Fibroblast of lung (primary cell): ENCODE measurements at regions not wholly inside any gene's neighbourhood (a gene's known extent, or its start where the extent isn't known, plus 50 kb on each side); places are given as distances from the start of the nearest gene placed in this dataset.

Source experiments
- DNase-seq, 2 donors: peaks; one replicate each; pipeline versions ENCODE4 v3.0.0 to v3.0.0-alpha.2; 2010; ENCODE audit warnings: low read depth in 2 of 2
- H2AFZ ChIP-seq: 2 replicates; pipeline ENCODE4 v1.5.1; 2012; ENCODE audit warnings: low read length, control low read depth, inconsistent platforms
- H3K27ac ChIP-seq: 2 replicates; pipeline ENCODE4 v1.5.1; 2011; ENCODE audit warnings: low read length, control low read depth; ENCODE audit not compliant: insufficient read depth
- H3K27me3 ChIP-seq: 2 replicates; pipeline ENCODE4 v1.5.1; 2011; ENCODE audit warnings: mild to moderate bottlenecking, low read length; ENCODE audit not compliant: control insufficient read depth, insufficient read depth
- H3K36me3 ChIP-seq: 2 replicates; pipeline ENCODE4 v1.5.1; 2011; ENCODE audit warnings: low read length; ENCODE audit not compliant: control insufficient read depth, insufficient read depth
- H3K4me1 ChIP-seq: 2 replicates; pipeline ENCODE4 v1.5.1; 2011; ENCODE audit warnings: low read length; ENCODE audit not compliant: control insufficient read depth, insufficient read depth; ENCODE audit errors: extremely low read depth
- H3K4me2 ChIP-seq: 2 replicates; pipeline ENCODE4 v1.5.1; 2011; ENCODE audit warnings: low read length, control low read depth; ENCODE audit not compliant: insufficient read depth; ENCODE audit errors: extremely low read depth
- H3K4me3 ChIP-seq, 4 experiments: fragments of 200-600 bp in 1 of 4; sonication (generic) in 1 of 4; replicated peaks in 1 of 4; 2 replicates each; pipeline ENCODE4 v1.5.1; 2011 to 2016; ENCODE audit warnings: low read length in 4 of 4, low read depth in 3 of 4, mild to moderate bottlenecking in 3 of 4, control low read depth in 2 of 4, inconsistent platforms in 1 of 4, mixed read lengths in 1 of 4; ENCODE audit not compliant: insufficient read depth in 1 of 4; ENCODE audit errors: control extremely low read depth in 1 of 4
- H3K79me2 ChIP-seq: 2 replicates; pipeline ENCODE4 v1.5.1; 2012; ENCODE audit warnings: mild to moderate bottlenecking, low read length, inconsistent platforms; ENCODE audit not compliant: control insufficient read depth, insufficient read depth
- H3K9ac ChIP-seq: 2 replicates; pipeline ENCODE4 v1.5.1; 2011; ENCODE audit warnings: mild to moderate bottlenecking, low read length, control low read depth; ENCODE audit not compliant: insufficient read depth
- H3K9me3 ChIP-seq: 2 replicates; pipeline ENCODE4 v1.5.1; 2012; ENCODE audit warnings: low read depth, low read length; ENCODE audit not compliant: control insufficient read depth, insufficient read depth
- H4K20me1 ChIP-seq: 2 replicates; pipeline ENCODE4 v1.5.1; 2011; ENCODE audit warnings: low read length; ENCODE audit not compliant: control insufficient read depth, insufficient read depth; ENCODE audit errors: extremely low read depth
- EZH2 ChIP-seq: IDR thresholded peaks from 2 replicates; pipeline ENCODE4 v1.5.1; 2012; ENCODE audit warnings: low read length, control low read depth, mild to moderate bottlenecking; ENCODE audit errors: missing control alignments
- TF ChIP-seq, protein P1 (sequence below), 2 donors: IDR thresholded peaks in 1 of 2; conservative IDR thresholded peaks in 1 of 2; 1 replicate in 1 of 2; 2 replicates in 1 of 2; pipeline ENCODE4 v1.5.1; 2011 to 2012; ENCODE audit warnings: low read length in 2 of 2, control low read depth in 1 of 2, inconsistent platforms in 1 of 2, low read depth in 1 of 2, mild to moderate bottlenecking in 1 of 2

DNA sequence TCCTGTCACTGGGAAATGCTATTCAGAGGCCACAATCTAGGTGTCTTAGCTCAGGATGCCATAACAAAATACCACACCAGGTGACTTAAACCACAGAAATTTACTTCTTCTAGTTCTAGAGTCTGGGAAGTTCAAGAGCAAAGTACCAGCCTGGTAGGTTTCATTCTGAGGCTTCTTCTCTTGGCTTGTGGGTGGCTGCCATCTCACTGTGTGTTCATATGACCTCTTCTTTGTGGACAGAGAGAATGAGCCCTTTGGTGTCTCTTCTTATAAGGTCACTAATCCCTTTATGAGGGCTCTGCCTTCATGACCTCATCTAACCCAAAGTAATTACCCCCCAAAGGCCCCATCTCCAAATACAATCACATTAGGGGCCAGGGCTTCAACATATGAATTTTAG lies 57.3 kb downstream of the RHOB start:
- Histone ChIP-seq H3K27me3 (no peaks in the 10 kb centered on the region), H4K20me1 (no peaks in the 10 kb centered on the region), H3K4me1 (peaks cover 7% of the 10 kb centered on the region), H3K9me3 (no peaks in the 10 kb centered on the region), H3K27ac (no peak overlapping the region), H2AFZ (no peak overlapping the region), H3K4me3 (no peak overlapping the region), H3K79me2 (no peaks in the 10 kb centered on the region), H3K36me3 (no peaks in the 10 kb centered on the region), H3K9ac (no peak overlapping the region), H3K4me2 (no peak overlapping the region)
- TF ChIP-seq, protein P1, sequence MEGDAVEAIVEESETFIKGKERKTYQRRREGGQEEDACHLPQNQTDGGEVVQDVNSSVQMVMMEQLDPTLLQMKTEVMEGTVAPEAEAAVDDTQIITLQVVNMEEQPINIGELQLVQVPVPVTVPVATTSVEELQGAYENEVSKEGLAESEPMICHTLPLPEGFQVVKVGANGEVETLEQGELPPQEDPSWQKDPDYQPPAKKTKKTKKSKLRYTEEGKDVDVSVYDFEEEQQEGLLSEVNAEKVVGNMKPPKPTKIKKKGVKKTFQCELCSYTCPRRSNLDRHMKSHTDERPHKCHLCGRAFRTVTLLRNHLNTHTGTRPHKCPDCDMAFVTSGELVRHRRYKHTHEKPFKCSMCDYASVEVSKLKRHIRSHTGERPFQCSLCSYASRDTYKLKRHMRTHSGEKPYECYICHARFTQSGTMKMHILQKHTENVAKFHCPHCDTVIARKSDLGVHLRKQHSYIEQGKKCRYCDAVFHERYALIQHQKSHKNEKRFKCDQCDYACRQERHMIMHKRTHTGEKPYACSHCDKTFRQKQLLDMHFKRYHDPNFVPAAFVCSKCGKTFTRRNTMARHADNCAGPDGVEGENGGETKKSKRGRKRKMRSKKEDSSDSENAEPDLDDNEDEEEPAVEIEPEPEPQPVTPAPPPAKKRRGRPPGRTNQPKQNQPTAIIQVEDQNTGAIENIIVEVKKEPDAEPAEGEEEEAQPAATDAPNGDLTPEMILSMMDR (conservative IDR thresholded peaks at IDR 0.05 in 1 of 2, IDR thresholded peaks at IDR 0.05 in 1 of 2; ENCODE audit: low read depth in 1 of 2, low read length in 2 of 2) = no peak
- no peak for TF ChIP-seq EZH2
- no peak for DNase-seq

DNA sequence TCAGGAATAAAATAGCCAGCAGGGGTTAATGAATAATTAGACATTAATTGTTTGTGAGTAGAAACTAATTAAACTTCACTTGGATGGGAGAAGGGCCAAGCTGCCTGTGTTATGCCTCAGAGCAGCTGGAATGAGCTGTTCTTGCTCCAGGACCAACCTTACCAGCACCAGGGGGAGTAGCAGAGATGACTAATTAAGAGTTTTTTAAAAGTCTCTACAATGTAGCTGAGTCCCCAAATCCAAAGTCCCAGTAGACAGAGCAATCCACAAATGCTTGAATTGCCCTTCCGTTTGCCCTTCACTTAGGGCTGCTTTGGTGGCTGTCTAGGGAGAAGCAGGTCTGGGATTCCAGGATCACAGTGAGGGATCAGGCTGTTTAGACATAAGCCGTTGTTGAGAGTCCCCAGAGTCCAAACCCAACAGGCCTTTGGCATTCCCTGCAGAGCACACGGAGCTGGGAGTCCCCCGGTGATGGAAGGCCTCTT lies 59.4 kb downstream of the RHOB start:
- no peak overlapping the region for H3K27ac ChIP-seq
- no peaks in the 10 kb centered on the region for H3K9me3 ChIP-seq
- TF ChIP-seq EZH2 = no peak
- TF ChIP-seq, protein P1 (conservative IDR thresholded peaks at IDR 0.05 in 1 of 2, IDR thresholded peaks at IDR 0.05 in 1 of 2; ENCODE audit: low read depth in 1 of 2, low read length in 2 of 2) = peak; percentile 41 to 44
- no peaks in the 10 kb centered on the region for H3K36me3 ChIP-seq
- no peaks in the 10 kb centered on the region for H3K27me3 ChIP-seq
- H3K4me1 ChIP-seq = peaks cover 7% of the 10 kb centered on the region
- H4K20me1 ChIP-seq = no peaks in the 10 kb centered on the region
- H3K4me3 ChIP-seq = no peak overlapping the region
- H3K9ac ChIP-seq = no peak overlapping the region
- peak; percentile 70 to 80 for DNase-seq
- H3K79me2 ChIP-seq = no peaks in the 10 kb centered on the region
- H3K4me2 ChIP-seq = no peak overlapping the region
- H2AFZ ChIP-seq = no peak overlapping the region

DNA sequence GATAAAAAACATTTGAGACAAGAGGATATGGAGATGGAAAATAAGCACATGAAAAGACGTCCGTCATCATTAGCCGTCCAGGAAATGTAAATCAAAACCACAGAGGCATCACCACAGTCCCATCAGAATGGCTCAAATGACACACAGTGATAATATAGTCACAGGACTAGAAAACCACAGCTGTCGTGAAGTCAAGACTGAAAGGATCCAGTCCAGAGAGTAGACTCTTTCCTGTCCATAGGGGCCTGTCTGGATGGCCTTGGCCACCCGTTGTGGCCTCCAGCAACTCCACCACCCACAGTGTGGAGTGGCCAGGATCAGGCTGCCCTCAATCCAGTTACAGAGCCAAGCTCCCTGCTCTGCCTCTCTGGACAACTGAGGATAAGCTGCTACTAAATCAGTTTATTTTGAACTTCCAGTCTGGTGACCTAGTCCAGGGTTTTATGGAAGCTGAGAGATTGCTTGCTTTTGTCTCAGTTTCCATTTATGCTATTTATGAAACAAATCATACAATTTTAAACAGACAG lies 60.4 kb downstream of the RHOB start:
- H3K9ac ChIP-seq = no peak overlapping the region
- H3K4me3 ChIP-seq = no peak overlapping the region
- no peaks in the 10 kb centered on the region for H3K27me3 ChIP-seq
- TF ChIP-seq EZH2 = no peak
- TF ChIP-seq, protein P1 (conservative IDR thresholded peaks at IDR 0.05 in 1 of 2, IDR thresholded peaks at IDR 0.05 in 1 of 2; ENCODE audit: low read depth in 1 of 2, low read length in 2 of 2) = no peak
- H3K36me3 ChIP-seq = no peaks in the 10 kb centered on the region
- H4K20me1 ChIP-seq = no peaks in the 10 kb centered on the region
- peak; percentile 35 to 58 for DNase-seq
- H3K27ac ChIP-seq = no peak overlapping the region
- H3K9me3 ChIP-seq = no peaks in the 10 kb centered on the region
- H3K4me2 ChIP-seq = no peak overlapping the region
- no peaks in the 10 kb centered on the region for H3K79me2 ChIP-seq
- H2AFZ ChIP-seq = no peak overlapping the region
- H3K4me1 ChIP-seq = peaks cover 7% of the 10 kb centered on the region
